DMS53 treated with DMSO at 0.1 percent for 48 hours (cell line): ENCODE measurements at regions not wholly inside any gene's neighbourhood (a gene's known extent, or its start where the extent isn't known, plus 50 kb on each side); places are given as distances from the start of the nearest gene placed in this dataset.
A peak's percentile ranks its signal among the peaks of the same experiment; 100 is the strongest.

Source experiments
- DNase-seq: peaks from one replicate; lab custom pipeline; 2025; ENCODE audit not compliant: unreplicated experiment; lab: John Stamatoyannopoulos, UW

DNA sequence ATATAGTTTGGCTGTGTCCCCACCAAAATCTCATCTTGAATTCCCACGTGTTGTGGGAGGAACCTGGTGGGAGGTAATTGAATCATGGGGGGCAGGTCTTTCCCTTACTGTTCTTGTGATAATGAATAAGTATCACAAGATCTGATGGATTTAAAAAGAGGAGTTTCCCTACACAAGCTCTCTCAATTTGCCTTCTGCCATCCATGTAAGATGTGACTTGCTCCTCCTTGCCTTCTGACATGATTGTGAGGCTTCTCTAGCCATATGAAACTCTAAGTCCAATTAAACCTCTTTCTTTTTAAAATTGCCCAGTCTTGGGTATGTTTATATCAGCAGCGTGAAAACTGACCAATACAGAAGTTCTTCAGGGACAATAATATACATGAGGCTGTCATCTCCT is 425.1 kb downstream of the PABPC4L start:
- no peak for DNase-seq

GRCh38 chr4:133775881-133776280 is 425.7 kb downstream of the PABPC4L start:
- no peak for DNase-seq

DNA sequence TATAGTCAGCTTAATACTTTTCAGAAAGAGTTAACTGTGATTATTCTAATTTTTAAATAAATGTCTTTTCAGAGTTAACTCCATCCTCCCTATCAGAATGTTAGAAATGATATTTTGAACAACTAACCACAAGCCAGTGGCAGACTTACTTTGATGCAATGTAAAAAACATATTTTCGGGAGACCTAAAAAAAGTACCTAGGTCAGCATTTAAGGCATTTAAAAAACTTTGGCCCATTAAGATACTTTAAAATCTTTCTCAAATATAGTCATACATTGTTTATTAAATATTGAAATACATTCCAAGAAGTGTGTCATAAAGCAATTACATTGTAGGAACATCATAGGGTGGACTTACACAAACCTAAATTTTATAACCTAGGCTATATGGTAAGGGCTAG is 426.1 kb downstream of the PABPC4L start:
- no peak for DNase-seq

DNA sequence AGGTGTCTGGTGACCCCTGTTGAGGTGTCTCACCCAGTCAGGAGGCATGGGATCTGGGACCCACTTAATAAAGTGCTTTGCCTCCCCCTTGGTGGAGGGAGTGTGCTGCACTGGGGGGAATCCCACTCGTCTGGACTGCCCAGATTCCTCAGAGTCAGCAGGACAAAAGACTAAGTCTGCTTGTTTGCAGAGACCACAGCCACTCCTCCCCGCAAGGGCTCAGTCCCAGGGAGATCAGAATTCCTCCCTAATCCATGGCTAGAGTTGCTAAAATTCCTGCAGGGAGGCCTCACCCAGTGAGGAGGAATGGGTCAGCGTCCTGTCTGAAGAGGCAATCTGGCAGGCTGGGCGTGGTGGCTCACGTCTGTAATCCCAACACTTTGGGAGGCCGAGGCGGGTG is 442.2 kb downstream of the PABPC4L start:
- DNase-seq, result no peak

GRCh38 chr4:133741766-133742165 is 459.8 kb downstream of the PABPC4L start:
- DNase-seq, result no peak

DNA sequence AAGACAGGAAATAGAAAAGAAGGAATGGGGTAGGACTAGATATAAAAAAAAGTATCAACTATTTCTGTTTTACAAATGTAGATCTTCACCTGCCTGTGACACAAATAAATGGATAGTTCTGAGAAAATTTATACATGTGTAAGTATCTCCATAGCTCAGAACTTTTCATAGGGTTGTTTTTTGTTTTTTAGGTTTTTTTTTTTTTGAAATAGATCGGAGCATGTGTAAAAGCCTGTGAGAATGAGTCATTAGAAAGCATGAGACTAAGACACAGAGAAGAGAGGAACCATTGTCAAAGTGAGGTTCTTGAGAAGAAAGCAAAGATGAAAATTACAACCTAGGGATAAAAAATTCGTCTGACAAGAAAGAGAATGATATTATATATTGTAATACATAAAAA is 481.6 kb downstream of the PABPC4L start:
- no peak for DNase-seq

DNA sequence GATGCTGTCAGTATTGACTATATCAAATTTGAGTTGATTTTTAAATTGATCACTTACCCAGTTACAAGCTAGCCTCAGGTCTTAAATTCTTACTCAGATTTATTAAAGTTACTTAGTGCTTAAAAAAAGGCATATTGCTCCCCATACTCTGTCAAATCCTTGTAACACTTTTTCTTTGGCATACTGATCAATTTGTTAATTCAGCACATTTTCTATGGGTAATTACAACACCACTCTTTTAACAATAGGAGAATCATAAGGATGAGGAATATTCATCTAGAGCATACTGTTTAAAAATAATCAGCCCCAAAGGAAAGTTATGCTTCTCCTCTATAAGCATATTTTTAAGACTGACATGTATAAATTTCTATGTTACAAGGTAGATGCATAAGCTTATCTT is 482.5 kb downstream of the PABPC4L start:
- no peak for DNase-seq

- DNase-seq, result no peak
Observed at GRCh38 chr4:133714211-133714610, 487.4 kb downstream of the PABPC4L start.

GRCh38 chr4:133713340-133713739 is 488.2 kb downstream of the PABPC4L start:
- DNase-seq, result no peak

DNA sequence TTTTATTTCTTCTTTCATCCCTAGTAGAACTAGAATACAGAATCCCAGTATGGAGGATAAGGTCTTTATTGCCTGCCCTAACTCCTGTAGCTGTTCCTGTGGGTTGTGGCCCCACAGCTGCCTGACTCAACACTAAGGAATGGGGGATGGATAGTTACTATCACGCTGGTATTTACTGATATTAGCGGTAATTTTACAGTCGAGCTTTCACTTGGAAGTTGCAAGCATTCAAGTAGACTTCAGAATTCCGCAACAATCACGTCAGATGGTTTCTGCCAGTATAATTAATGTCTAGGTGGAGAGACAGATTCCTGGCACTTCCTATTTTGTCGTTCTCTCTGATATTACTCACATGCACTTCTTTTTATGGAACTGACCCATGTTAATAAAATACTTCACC is 489.8 kb downstream of the PABPC4L start:
- DNase-seq, result no peak

DNA sequence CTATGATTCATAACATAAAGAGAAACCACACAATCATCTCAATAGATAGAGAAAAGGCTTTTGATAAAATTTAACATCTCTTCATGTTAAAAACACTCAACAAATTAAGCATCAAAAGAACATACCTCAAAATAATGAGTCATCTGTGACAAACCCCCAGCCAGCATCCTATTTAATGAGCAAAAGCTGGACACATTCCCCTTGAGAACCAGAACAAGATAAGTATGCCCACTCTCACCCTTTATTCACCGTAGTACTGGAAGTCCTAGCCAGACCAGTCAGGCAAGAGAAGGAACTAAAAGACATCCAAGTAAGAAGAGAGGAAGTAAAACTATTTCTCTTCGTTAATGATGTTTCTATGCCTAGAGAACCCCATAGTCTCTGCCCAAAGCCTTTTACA is 507.2 kb downstream of the PABPC4L start:
- DNase-seq, result no peak

GRCh38 chr4:133683967-133684366 is 517.6 kb downstream of the PABPC4L start:
- DNase-seq, result no peak

DNA sequence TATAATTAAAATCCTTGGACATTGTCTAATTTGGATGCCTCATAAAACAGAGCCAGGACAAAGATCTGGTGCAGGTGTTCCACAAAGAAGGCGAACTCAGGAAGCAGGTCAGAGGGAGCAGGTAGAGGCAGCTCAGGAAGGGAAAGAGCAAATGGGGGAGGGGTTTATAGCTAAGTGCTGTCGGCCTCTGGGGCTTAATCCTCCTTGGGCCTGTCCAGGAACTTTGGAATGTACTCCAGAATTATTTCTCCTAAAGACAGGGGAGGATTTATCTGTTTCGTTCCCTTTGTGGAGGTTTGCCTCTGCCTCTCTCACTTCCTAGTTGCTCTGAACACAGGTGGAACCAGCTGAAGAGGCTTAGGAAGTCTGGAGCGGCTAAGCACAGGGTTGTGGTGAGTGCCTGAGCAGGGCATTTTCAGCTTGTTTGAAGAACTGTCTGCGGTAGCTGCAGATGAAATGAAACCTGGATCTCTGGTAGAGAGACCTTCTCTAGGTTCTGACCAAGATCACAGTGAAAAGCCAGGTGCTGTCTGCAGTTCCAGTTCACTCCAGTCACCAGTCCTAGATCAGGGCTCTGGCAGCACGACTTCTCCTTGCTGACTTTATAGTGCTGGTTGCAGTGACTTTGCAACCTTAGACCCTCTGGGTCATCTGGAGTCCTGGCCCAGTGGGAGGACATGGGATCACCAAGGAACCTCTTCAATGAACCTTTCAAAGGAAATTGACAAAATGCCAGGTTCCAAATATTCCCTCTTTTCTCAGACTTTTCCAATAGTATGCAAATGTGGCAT is 519.2 kb downstream of the PCDH10 start:
- DNase-seq, result peak; percentile 49

GRCh38 chr4:133647206-133647605 is 498.1 kb downstream of the PCDH10 start:
- DNase-seq, result no peak

DNA sequence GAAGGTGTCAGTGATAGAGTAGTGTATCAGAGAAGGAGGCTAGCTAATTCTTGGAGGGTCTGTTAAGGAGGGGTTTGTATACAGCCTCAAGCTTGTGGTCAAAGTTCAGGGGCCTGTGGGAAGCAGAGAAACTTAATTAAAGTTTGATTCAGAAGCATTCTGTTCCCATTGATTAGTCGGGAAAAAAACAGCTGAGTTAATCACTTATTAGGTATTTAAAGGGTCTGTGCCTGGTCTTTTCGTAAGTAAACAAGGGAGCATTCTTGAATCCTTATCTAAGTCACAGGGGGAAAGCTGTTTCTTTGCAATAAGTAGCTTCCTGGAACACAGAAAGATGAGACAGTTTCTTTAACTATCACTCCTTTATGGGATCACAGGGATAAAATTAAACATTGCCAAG is 492.1 kb downstream of the PCDH10 start:
- DNase-seq, result no peak

- no peak for DNase-seq
Observed at GRCh38 chr4:133638751-133639150, 489.7 kb downstream of the PCDH10 start.

DNA sequence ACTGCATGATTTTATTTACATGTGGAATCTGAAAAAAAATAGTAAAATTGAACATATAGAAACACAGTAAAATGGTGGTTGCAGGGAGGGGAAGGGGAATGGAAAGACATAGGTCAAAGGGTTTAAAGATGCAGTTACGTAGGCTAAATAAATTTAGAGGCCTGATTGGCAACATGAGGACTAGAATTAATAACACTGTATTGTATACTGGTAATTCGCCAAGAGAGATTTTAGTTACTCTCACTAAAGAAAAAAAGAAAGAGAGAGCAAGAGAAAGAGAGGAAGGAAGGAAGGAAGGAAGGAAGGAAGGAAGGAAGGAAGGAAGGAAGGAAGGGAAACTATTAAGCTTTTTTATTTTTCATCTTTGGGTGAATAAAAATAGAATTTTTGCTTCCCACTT is 488.1 kb downstream of the PCDH10 start:
- no peak for DNase-seq

DNA sequence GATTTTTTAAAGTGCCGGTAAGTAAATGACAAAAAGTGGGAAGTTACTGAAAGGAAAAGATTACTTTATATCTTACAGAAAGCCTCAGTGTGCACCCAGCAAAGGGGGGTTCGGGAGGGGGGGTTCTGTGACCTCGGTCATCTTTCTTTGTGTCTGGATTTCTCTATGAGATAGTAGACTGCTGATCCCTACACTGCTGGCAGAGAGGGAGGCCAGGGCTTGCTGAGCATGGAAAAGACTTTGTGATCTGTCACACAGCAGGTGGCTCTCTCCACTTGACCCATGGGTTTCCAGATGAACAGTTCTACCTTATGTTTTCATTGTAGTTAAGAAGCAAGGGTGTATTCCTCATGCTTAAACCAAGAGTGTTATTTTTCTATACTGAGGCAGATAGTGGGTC is 475.6 kb downstream of the PCDH10 start:
- DNase-seq, result peak; percentile 40

- DNase-seq, result peak; percentile 1
Observed at GRCh38 chr4:133623847-133624246, 474.8 kb downstream of the PCDH10 start.

DNA sequence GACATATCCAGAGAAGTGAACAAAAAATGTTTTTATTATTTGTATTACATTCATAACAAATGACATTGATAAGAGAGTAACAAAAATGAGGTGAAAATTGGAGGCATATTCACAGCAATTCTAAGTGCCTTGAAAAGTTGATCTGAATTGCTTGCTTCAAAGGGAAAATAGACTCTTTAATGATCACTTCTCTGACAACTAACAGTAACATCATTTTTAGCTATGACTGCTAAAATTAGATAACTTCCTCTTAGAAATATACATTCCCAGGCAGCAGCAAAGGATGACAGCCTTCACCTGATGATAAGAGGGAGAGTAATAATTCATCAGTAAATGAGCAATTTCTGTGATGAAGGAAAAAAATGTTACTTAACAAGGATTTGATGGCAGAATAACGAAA is 472.5 kb downstream of the PCDH10 start:
- no peak for DNase-seq

DNA sequence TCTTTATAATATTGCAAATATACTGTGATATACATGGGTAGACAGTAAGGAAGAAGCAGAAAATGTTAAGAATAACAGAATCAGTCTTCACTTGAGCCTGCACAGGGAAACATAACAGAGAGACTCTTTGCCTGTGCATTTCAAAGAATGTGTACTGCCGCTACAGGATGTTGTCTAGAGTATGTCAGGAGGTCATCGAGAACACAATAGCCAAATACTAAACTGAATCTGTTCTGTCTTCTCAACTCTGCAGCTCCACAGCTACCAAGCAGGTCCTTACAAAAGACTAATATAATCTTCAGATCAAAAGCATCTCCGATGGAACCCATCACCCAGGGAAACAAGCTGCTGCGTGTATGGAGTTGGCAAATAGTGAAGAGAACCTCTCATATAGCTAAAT is 471.5 kb downstream of the PCDH10 start:
- DNase-seq, result no peak

GRCh38 chr4:133618963-133619362 is 469.9 kb downstream of the PCDH10 start:
- no peak for DNase-seq

DNA sequence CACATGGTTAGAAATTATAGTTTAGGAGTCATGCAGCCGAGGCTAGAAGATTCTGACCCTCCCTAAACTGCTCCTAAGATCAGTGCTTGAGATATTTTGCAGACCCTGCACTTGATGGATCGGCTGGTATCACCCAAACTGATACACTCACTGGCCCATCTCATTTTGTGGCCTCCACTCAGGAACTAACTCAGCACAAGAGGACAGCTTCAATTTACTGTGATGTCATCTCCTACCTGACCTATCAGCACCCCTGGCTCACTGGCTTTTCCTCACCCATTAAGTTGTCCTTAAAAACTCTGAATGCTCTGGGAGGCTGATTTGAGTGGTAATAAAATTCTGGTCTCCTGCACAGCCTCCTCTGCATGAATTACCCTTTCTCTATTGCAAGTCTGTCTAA is 450.9 kb downstream of the PCDH10 start:
- DNase-seq, result no peak
